Fibroblast of lung (primary cell): ENCODE measurements at regions not wholly inside any gene's neighbourhood (a gene's known extent, or its start where the extent isn't known, plus 50 kb on each side); places are given as distances from the start of the nearest gene placed in this dataset.

Experiments used
- EZH2 ChIP-seq: IDR thresholded peaks from 2 replicates; pipeline ENCODE4 v1.5.1; 2012; ENCODE audit warnings: low read length, control low read depth, mild to moderate bottlenecking; ENCODE audit errors: missing control alignments
- TF ChIP-seq, protein P1 (sequence below), 2 donors: IDR thresholded peaks in 1 of 2; conservative IDR thresholded peaks in 1 of 2; 1 replicate in 1 of 2; 2 replicates in 1 of 2; pipeline ENCODE4 v1.5.1; 2011 to 2012; ENCODE audit warnings: low read length in 2 of 2, control low read depth in 1 of 2, inconsistent platforms in 1 of 2, low read depth in 1 of 2, mild to moderate bottlenecking in 1 of 2

DNA sequence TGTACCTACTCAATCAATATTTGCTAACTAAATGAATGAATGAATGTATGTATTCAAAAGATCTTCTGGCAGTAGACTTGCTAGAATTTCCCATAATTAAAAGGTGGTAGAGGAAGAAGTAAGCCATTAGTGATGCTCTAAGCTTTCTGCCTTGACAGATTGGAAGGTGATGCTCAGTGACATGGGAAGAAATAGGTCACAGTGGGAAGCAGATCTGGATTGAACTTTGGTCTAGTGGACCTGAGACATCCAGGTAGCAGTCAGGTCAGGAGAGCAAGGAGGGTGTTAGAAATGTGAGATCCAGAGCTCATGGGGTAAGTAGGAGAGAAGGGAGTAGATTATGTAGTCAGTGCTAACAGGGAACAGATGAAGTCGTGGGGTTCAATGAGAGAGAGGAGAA, 106.4 kb downstream of the SNX5 start:
- TF ChIP-seq, protein P1, sequence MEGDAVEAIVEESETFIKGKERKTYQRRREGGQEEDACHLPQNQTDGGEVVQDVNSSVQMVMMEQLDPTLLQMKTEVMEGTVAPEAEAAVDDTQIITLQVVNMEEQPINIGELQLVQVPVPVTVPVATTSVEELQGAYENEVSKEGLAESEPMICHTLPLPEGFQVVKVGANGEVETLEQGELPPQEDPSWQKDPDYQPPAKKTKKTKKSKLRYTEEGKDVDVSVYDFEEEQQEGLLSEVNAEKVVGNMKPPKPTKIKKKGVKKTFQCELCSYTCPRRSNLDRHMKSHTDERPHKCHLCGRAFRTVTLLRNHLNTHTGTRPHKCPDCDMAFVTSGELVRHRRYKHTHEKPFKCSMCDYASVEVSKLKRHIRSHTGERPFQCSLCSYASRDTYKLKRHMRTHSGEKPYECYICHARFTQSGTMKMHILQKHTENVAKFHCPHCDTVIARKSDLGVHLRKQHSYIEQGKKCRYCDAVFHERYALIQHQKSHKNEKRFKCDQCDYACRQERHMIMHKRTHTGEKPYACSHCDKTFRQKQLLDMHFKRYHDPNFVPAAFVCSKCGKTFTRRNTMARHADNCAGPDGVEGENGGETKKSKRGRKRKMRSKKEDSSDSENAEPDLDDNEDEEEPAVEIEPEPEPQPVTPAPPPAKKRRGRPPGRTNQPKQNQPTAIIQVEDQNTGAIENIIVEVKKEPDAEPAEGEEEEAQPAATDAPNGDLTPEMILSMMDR (conservative IDR thresholded peaks at IDR 0.05 in 1 of 2, IDR thresholded peaks at IDR 0.05 in 1 of 2; ENCODE audit: low read depth in 1 of 2, low read length in 2 of 2), result no peak
- no peak for TF ChIP-seq EZH2
